CD4-positive, alpha-beta T cell (primary cell): ENCODE measurements at regions not wholly inside any gene's neighbourhood (a gene's known extent, or its start where the extent isn't known, plus 50 kb on each side); places are given as distances from the start of the nearest gene placed in this dataset.

Source experiments
- ATAC-seq: fragments of 200-7000 bp; cut with Tn5 transposase; one replicate; pipeline ENCODE4 v1.10.0; 2022; ENCODE audit warnings: mild to moderate bottlenecking; ENCODE audit not compliant: poor library complexity
- CTCF ChIA-PET: fragments of 350-600 bp; sonication (Branson Sonifier 250); formaldehyde crosslinking; loops from one replicate; lab custom pipeline; 2021; ENCODE audit warnings: antibody characterized with exemption, inconsistent platforms; lab: Charles Lee
- POLR2A ChIA-PET: fragments of 350-600 bp; sonication (Branson Sonifier 250); formaldehyde crosslinking; loops from one replicate; lab custom pipeline; 2021; ENCODE audit warnings: antibody characterized with exemption, inconsistent platforms; lab: Charles Lee
- DNase-seq, 14 experiments: peaks; one replicate each; pipeline ENCODE4 v3.0.0-alpha.2; 2013 to 2020; ENCODE audit warnings: mixed read lengths in 2 of 14
- H3K27ac ChIP-seq, 2 donors: one replicate each; pipeline versions ENCODE4 v1.5.1 to v1.7.0; 2013; ENCODE audit warnings: low read length in 2 of 2, low read depth in 1 of 2, mild to moderate bottlenecking in 1 of 2
- H3K27me3 ChIP-seq, 2 experiments: 1 replicate in 1 of 2; 2 replicates in 1 of 2; pipeline versions ENCODE4 v1.6.1 to v1.7.0; 2013; ENCODE audit warnings: low read length in 2 of 2, control low read depth in 1 of 2, mild to moderate bottlenecking in 1 of 2, moderate library complexity in 1 of 2; ENCODE audit not compliant: insufficient read depth in 2 of 2, control insufficient read depth in 1 of 2
- H3K36me3 ChIP-seq: one replicate; pipeline ENCODE4 v1.6.1; 2013; ENCODE audit warnings: low read length, control low read depth; ENCODE audit not compliant: insufficient read depth
- H3K4me1 ChIP-seq: one replicate; pipeline ENCODE4 v1.6.1; 2013; ENCODE audit warnings: low read length, control low read depth; ENCODE audit not compliant: insufficient read depth
- H3K4me3 ChIP-seq: one replicate; pipeline ENCODE4 v1.5.1; 2013; ENCODE audit warnings: mild to moderate bottlenecking, low read length, moderate library complexity
- H3K9me3 ChIP-seq, 2 experiments: 1 replicate in 1 of 2; 2 replicates in 1 of 2; pipeline versions ENCODE4 v1.6.1 to v1.7.0; 2013; ENCODE audit warnings: low read length in 2 of 2, mild to moderate bottlenecking in 2 of 2, control low read depth in 1 of 2, moderate library complexity in 1 of 2; ENCODE audit not compliant: control insufficient read depth in 1 of 2, insufficient read depth in 1 of 2
- H3K27ac Mint-ChIP-seq: one replicate; pipeline ENCODE4 v1.8.0; 2020; ENCODE audit warnings: mixed read lengths
- H3K27me3 Mint-ChIP-seq: one replicate; pipeline ENCODE4 v1.8.0; 2021; ENCODE audit warnings: mixed read lengths
- H3K36me3 Mint-ChIP-seq: one replicate; pipeline ENCODE4 v1.8.0; 2021; ENCODE audit warnings: low read depth, mixed read lengths
- H3K4me1 Mint-ChIP-seq: one replicate; pipeline ENCODE4 v1.8.0; 2021; ENCODE audit warnings: low read depth, mixed read lengths
- H3K4me3 Mint-ChIP-seq: one replicate; pipeline ENCODE4 v1.8.0; 2020; ENCODE audit warnings: mild to moderate bottlenecking, mixed read lengths
- H3K9me3 Mint-ChIP-seq: one replicate; pipeline ENCODE4 v1.8.0; 2020; ENCODE audit warnings: mixed read lengths
- CTCF ChIP-seq: fragments of 200-600 bp; IDR thresholded peaks from one replicate; pipeline ENCODE4 v1.8.0; 2022; ENCODE audit warnings: antibody characterized with exemption, mild to moderate bottlenecking
- intact Hi-C, 2 experiments: fragments of 100-400 bp; cut with DNase I in 1 of 2; cut with micrococcal nuclease in 1 of 2; formaldehyde crosslinking; loops; one replicate each; pipeline versions ENCODE4 v1.15.1 to v1.9.0; 2023 to 2025; cut with DNase I, micrococcal nuclease

DNA sequence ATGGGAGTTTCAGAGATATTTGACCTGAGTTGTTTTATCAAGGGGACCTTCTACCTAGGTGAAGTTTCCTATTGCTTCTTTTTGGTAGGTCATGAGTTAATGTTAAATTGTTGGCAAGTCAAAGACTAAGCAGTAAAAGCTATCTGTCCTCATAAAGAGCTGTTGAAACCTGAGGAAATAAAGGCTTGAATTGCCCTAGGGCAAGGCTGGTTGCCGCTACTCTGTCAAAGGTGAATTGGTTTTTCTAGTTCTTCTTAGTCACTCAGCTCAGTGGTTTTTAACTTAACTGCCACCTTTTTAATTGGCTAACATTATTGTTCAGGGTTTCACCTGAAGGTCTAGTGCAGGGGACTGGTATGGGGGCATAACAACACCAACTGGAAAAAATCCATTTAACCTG is 441.6 kb upstream of the FBXO33 start:
- ChIA-PET POLR2A (no interaction called here), CTCF (no interaction called here)
- no peaks in the 10 kb centered on the region for H3K27me3 Mint-ChIP-seq
- intact Hi-C loops: no loop called here
- no peaks in the 10 kb centered on the region for H3K9me3 ChIP-seq
- DNase-seq: no peak
- H3K4me1 ChIP-seq: no peaks in the 10 kb centered on the region
- no peaks in the 10 kb centered on the region for H3K27me3 ChIP-seq
- no peak overlapping the region for H3K27ac Mint-ChIP-seq
- H3K36me3 Mint-ChIP-seq: no peaks in the 10 kb centered on the region
- no peak overlapping the region for H3K4me3 Mint-ChIP-seq
- no peak for ATAC-seq
- no peak overlapping the region for H3K27ac ChIP-seq
- H3K36me3 ChIP-seq: no peaks in the 10 kb centered on the region
- H3K4me1 Mint-ChIP-seq: no peaks in the 10 kb centered on the region
- H3K4me3 ChIP-seq: no peak overlapping the region
- no peaks in the 10 kb centered on the region for H3K9me3 Mint-ChIP-seq
- no peak for TF ChIP-seq CTCF

GRCh38 chr14:39868949-39869348 is 436.7 kb upstream of the FBXO33 start:
- ATAC-seq: no peak
- H3K36me3 ChIP-seq: no peaks in the 10 kb centered on the region
- H3K27ac Mint-ChIP-seq: no peak overlapping the region
- ChIA-PET CTCF (no interaction called here), POLR2A (no interaction called here)
- intact Hi-C loops: no loop called here
- DNase-seq: no peak
- H3K4me3 Mint-ChIP-seq: no peak overlapping the region
- TF ChIP-seq CTCF: no peak
- no peak overlapping the region for H3K27ac ChIP-seq
- H3K36me3 Mint-ChIP-seq: no peaks in the 10 kb centered on the region
- no peaks in the 10 kb centered on the region for H3K27me3 Mint-ChIP-seq
- no peaks in the 10 kb centered on the region for H3K27me3 ChIP-seq
- no peaks in the 10 kb centered on the region for H3K4me1 ChIP-seq
- H3K9me3 Mint-ChIP-seq: no peaks in the 10 kb centered on the region
- no peaks in the 10 kb centered on the region for H3K4me1 Mint-ChIP-seq
- H3K4me3 ChIP-seq: no peak overlapping the region
- no peaks in the 10 kb centered on the region for H3K9me3 ChIP-seq

DNA sequence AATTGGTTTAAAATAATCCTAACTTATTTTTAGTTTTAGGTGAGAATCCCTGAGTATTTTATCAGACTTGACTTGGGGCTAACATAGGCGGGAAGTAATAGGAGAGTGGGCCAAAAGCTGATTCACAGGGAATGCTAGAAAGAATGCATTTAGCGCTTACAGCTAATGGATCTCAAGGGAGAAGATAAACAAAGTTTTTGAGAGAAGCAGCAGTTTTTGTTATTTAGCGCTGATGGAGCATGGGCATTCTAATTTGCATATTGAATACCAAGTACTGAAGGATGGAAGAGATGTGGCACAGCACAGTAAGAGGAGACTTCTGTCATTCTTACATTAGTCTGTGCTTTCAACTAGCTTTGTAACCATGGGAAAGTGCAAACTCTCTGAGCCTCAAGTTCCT is 436.0 kb upstream of the FBXO33 start:
- Histone ChIP-seq H3K4me1 (no peaks in the 10 kb centered on the region), H3K36me3 (no peaks in the 10 kb centered on the region), H3K27me3 (no peaks in the 10 kb centered on the region), H3K27ac (no peak overlapping the region), H3K9me3 (no peaks in the 10 kb centered on the region), H3K4me3 (no peak overlapping the region)
- CTCF ChIA-PET: no interaction called here
- POLR2A ChIA-PET: no interaction called here
- intact Hi-C loops: no loop called here
- DNase-seq (no peak), ATAC-seq (no peak)
- TF ChIP-seq CTCF: no peak
- H3K27ac Mint-ChIP-seq: no peak overlapping the region
- no peak overlapping the region for H3K4me3 Mint-ChIP-seq
- H3K36me3 Mint-ChIP-seq: no peaks in the 10 kb centered on the region
- no peaks in the 10 kb centered on the region for H3K27me3 Mint-ChIP-seq
- H3K4me1 Mint-ChIP-seq: no peaks in the 10 kb centered on the region
- no peaks in the 10 kb centered on the region for H3K9me3 Mint-ChIP-seq
